AG09319 (cell line): ENCODE measurements at regions not wholly inside any gene's neighbourhood (a gene's known extent, or its start where the extent isn't known, plus 50 kb on each side); places are given as distances from the start of the nearest gene placed in this dataset.

Experiments used
- DNase-seq: peaks from one replicate; pipeline ENCODE4 v3.0.0-alpha.2; 2010; ENCODE audit warnings: low read depth; ENCODE audit errors: extremely low read depth
- CTCF ChIP-seq: IDR thresholded peaks from 2 replicates; pipeline ENCODE4 v1.5.1; 2011; ENCODE audit warnings: low read depth, mild to moderate bottlenecking, inconsistent platforms, low read length, moderate library complexity

DNA sequence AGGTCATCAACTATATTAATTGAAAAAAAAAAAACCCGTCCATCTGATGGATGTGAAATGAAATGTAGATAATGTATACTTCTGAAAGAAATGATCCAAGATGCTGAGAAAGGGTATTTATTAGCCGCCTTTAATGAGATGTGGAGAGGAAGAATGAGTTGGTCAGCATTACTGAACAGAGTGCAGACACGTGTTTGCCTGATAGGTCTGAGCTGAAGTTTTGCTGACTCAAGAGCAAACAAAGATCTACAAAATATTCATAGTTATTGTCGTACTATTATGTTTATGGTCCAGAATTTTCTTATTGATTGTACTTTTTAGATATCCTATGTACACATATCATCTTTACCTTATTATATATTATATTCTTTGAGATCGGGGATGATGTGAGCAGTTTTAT, 235.3 kb downstream of the RDH14 start:
- TF ChIP-seq CTCF: no peak
- DNase-seq: no peak

DNA sequence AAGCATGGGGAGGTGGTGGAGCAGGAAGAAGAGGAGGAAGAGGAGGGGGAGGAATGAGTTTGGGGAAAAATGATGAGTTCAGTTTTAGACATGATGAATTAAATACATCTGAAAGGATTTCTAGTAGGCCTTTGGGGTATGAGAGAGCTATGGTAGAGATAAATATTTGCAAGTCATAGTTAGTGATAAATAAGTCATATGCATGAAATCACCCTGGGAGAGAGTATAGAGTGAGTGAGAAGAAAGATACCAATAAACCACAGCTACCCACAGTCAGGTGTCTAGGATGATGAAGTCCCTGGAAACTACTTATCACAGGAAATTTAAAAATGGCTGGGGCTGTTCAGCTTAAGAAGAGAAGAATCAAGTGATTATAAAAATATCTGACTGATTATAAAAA, 240.5 kb downstream of the RDH14 start:
- TF ChIP-seq CTCF: no peak
- no peak for DNase-seq

DNA sequence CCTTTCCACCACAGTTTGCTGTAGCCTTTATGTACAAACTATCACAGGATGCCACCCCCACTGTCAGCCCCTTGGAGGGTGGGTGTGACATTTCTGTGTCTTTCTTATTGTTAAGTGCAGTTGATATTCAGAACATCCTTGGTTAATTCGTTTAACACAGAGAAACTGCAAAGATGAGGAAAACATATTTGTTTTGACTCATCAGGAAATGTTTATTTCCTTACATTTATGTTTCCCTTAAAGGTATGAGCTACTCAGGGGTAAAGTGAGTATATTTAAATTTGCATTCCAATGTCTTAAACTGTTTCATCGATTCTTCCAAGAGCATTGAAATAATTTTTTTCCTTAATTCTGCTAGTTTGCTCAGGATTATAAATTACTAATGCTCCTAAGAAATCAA, 243.4 kb downstream of the RDH14 start:
- no peak for TF ChIP-seq CTCF

DNA sequence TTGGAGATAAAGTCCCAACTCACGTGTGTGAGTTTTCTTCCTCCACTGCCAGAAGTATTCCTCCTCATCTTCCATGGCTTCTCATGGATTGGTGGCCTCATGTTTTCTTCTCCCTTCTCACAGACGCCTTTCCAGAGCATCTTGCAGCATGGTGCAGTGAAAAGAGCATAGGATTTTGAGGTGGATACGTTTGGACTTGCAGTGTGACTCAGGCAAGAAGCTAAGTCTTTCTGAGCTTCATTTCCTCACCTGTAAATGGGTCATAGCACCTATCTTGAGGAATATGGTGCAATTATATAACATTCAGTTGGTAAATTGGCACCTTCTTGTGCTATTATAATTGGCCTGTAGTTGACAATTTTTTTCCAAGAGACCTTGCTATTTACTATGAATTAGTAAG, 247.6 kb downstream of the RDH14 start:
- no peak for TF ChIP-seq CTCF
- no peak for DNase-seq

More for the DNA sequence above, 243.4 kb downstream of the RDH14 start:
- DNase-seq: no peak

DNA sequence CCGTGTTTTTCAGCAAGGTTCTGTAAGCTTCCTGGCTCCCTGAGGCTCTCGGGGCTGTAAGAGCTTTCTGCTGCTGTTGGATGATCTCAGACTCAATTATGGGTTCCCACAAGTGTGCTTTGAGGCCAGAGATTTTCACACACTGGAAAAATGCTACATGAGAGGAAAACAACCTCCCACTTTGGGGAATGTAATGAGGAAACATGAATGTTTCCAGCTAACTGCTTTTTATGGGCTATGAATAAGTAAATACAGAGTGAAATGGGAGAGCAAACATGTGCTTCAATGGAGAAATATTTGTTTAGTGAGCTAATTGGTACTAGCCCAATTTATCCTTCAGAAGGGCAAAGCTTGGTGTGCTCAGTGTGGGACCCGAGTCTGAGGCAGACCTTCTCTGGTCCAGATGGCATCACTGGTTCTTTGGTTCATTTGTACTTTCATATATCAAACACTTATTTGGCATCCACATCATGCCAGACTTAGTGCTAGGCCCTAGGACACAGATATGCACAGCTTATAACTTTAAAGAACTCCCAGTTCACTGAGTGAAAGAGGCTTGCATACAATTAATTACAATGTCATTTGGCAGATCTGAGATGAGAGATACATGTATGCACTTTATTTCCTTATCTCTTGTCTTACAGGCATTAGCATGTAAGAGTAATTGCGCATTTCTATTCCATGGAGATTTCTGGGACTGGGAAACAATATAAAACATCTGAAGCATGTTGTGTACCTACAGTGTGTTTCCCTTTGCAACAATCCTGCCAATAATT, 248.8 kb downstream of the RDH14 start:
- peak; percentile 47 for DNase-seq

DNA sequence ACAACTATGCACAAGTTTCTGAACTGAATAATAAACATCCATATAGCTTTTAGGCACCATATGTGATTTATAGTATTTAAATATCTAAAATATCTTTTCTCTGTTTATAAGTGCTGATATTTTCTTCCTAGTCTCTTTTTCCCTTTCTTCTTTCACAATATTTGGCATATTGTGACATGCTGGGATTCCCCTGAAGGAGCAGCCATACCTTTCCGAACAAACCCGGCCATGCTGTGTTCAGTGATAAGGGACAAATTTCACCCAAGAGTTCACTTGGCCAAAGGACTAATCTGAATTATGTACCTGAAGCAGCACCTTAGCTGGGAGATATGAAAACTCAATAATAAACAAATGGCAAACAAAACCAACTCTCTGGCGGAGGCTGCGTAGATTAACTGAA, 250.8 kb downstream of the RDH14 start:
- no peak for TF ChIP-seq CTCF
- no peak for DNase-seq

More for the DNA sequence above, 248.8 kb downstream of the RDH14 start:
- no peak for TF ChIP-seq CTCF

GRCh38 chr2:18309188-18309587, 251.3 kb downstream of the RDH14 start:
- DNase-seq: no peak
- no peak for TF ChIP-seq CTCF
